Spinal cord (tissue), 9 donors: ENCODE measurements at regions not wholly inside any gene's neighbourhood (a gene's known extent, or its start where the extent isn't known, plus 50 kb on each side); places are given as distances from the start of the nearest gene placed in this dataset.

ENCODE experiments used
- DNase-seq, 6 donors: peaks; one replicate each; pipeline versions ENCODE4 v3.0.0 to v3.0.0-alpha.2; 2013 to 2015; ENCODE audit warnings: low spot score in 6 of 6, low read depth in 4 of 6
- H3K27ac ChIP-seq: one replicate; pipeline ENCODE4 v1.5.1; 2013; ENCODE audit warnings: low read depth, low read length, control low read depth
- H3K27me3 ChIP-seq: one replicate; pipeline ENCODE4 v1.6.1; 2013; ENCODE audit warnings: low read length; ENCODE audit not compliant: control insufficient read depth, insufficient read depth
- H3K36me3 ChIP-seq: one replicate; pipeline ENCODE4 v1.6.1; 2013; ENCODE audit warnings: low read length; ENCODE audit not compliant: control insufficient read depth, insufficient read depth
- H3K4me1 ChIP-seq: one replicate; pipeline ENCODE4 v1.6.1; 2013; ENCODE audit warnings: low read length; ENCODE audit not compliant: control insufficient read depth, insufficient read depth
- H3K4me3 ChIP-seq: one replicate; pipeline ENCODE4 v1.5.1; 2013; ENCODE audit warnings: low read depth, low read length, control low read depth
- H3K9me3 ChIP-seq: one replicate; pipeline ENCODE4 v1.6.1; 2013; ENCODE audit warnings: low read length; ENCODE audit not compliant: control insufficient read depth, insufficient read depth
- whole genome bisulfite sequencing: methylation state at CpG from one replicate; pipeline ENCODE4 v1.1.5; 2013; ENCODE audit warnings: missing lambda C conversion rate; ENCODE audit not compliant: insufficient coverage; 5-methylcytosine and 5-hydroxymethylcytosine counted together
- donor health status: healthy.

DNA sequence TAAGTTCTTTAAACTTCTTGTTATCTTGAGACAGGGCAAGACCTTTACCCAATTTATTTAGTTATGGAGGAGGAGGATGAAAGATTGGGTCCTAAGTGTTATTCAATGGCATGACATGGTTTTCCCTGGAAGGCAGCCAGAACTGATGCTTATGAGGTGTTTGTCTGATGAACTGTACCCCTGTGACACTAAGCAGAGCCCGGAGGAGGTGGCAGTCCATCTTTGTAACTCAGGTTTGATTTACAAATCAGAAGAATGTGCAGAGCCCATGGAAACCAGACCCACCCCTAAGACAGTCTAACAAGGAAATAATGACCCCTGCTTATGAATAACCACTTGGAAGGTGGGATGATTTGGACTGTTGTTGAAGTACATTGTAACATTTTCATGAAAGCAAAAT is 878.6 kb upstream of the NR2F2 start:
- Histone ChIP-seq H3K4me1 (no peaks in the 10 kb centered on the region), H3K4me3 (no peak overlapping the region), H3K27ac (no peak overlapping the region), H3K36me3 (no peaks in the 10 kb centered on the region), H3K27me3 (no peaks in the 10 kb centered on the region), H3K9me3 (no peaks in the 10 kb centered on the region)
- no peak for DNase-seq
- no CpG with 5 or more reads among the region's 1 CpG for WGBS

DNA sequence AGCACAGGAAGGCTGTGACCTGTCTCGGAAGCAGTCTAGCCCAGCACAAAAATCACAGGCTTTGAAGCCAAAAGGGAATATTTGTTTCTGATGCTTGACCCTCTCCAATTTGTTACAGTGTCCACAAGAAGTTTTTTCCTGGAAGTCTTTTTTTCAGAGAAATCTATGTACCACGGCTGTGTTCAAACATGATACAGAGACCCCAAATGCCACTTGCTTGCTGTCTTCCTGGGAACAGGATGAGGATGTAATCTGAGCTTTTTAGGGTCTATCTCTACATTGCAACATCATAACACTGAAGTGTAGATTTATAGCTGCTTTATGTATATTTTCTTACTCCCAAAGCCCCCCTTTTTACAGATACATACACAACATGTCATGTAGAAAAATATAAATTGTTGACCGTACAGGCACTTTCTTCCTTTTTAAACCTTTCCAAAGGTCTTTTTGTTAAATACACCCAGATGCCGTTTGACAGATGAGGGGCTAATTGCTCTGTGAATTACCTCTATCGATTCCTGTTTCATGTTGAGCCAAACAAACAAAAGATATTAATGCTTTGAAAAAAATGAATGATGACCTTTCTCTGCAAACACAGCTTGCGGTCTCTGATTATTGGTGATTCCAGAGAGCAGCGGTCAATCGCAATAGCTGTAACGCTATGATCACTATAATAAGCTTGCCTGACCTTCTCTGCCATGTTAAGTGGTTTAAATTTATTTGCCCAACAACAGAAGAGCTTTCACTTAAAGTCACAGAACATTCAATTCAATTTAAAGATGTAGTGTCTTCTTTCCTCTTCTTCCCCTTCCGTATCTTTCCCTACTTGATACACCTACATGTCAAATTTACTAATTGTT is 875.9 kb upstream of the NR2F2 start:
- H3K27ac ChIP-seq = no peak overlapping the region
- 78% methylated on average over 1 of the region's 10 CpGs for WGBS
- H3K9me3 ChIP-seq = no peaks in the 10 kb centered on the region
- H3K4me3 ChIP-seq = no peak overlapping the region
- no peaks in the 10 kb centered on the region for H3K4me1 ChIP-seq
- no peaks in the 10 kb centered on the region for H3K36me3 ChIP-seq
- no peaks in the 10 kb centered on the region for H3K27me3 ChIP-seq
- DNase-seq = no peak

DNA sequence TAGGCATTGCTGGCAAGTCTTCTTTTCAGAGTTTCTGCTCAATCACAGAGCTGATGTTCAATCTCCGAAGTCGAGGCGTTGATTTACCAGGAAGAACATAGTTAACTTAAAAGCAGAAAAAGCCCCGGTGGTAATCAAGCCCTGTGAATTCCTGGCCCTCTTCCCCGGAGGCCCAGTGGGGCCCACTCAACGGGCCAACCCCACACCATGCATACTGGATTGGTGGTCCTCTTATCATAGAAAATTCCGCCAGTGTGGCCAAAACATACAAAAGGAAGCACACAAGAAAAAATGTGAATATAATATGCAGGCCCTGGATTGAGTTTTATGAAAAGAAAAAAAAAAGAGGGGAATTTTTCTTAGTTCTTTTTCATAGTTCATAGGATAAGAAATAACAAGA is 873.0 kb upstream of the NR2F2 start:
- Histone ChIP-seq H3K27ac (no peak overlapping the region), H3K4me1 (no peaks in the 10 kb centered on the region), H3K27me3 (no peaks in the 10 kb centered on the region), H3K36me3 (no peaks in the 10 kb centered on the region), H3K4me3 (no peak overlapping the region), H3K9me3 (no peaks in the 10 kb centered on the region)
- 67% methylated on average over 6 of the region's 7 CpGs for WGBS
- no peak for DNase-seq

DNA sequence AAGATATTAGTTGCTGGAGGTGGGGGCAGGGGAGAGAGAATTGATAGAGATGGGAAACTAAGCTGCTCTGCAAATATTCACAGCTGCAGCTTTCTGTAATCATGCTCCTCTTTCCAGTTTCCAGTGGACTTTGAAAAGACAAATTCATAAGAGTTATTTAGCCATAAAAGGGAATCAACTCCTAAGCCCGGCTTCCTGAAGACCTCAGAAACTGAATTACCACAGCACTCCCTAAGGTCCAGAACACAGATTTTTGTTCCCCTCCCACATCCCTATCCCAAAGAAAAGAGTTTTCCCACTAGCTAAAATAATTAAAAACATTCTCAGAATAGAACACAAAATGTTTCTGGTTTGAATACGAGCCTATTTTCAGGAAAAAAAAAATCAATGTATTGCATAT is 871.8 kb upstream of the NR2F2 start:
- no peak overlapping the region for H3K27ac ChIP-seq
- DNase-seq = no peak

DNA sequence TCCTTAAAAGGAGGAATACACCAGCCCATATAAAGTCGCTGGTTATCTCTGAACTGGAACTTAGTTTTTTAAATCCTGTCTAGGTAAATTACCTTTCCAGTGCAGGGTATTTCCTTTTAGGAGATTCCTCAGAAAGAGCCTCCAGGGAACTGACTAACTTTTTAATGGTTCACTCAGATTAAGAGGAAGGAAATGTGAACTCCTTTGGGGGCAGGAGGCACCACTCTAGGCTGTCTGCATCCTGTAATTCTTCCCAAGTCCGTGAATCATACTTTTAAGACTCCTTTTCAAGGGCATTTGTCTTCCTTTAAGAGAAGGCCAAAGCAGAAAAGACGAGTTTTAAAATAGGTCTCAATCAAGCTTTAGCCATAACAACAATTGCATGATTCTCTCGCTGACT is 871.2 kb upstream of the NR2F2 start:
- Histone ChIP-seq H3K9me3 (no peaks in the 10 kb centered on the region), H3K4me1 (peaks cover 3% of the 10 kb centered on the region), H3K27ac (no peak overlapping the region), H3K36me3 (no peaks in the 10 kb centered on the region), H3K4me3 (no peak overlapping the region), H3K27me3 (no peaks in the 10 kb centered on the region)
- 78% methylated on average over 3 of the region's 4 CpGs for WGBS
- DNase-seq = no peak

More for the DNA sequence above, 871.8 kb upstream of the NR2F2 start:
- no peak overlapping the region for H3K4me3 ChIP-seq
- WGBS = 80% methylated on average over 1 of the region's 2 CpGs
- H3K27me3 ChIP-seq = no peaks in the 10 kb centered on the region
- no peaks in the 10 kb centered on the region for H3K36me3 ChIP-seq
- no peaks in the 10 kb centered on the region for H3K9me3 ChIP-seq
- H3K4me1 ChIP-seq = no peaks in the 10 kb centered on the region

DNA sequence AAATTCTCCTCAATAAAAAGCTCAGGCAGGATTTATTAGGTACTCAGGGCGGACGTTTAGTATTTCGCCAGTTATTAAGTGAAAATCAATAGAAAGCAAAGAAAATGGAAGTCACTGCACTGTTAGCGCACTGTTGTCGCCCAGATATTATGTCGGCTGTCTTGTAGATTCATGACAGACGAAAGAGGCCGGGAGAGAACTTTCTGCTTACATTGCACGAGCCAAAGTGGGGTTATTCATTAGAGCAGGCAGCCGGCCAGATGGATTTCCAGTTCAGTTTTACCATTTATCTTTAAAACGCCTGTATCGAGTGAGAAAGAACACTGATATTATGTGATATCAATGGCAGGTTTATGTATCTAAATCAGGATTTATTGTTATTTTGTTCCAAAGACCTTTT is 866.0 kb upstream of the NR2F2 start:
- Histone ChIP-seq H3K4me3 (no peak overlapping the region), H3K9me3 (no peaks in the 10 kb centered on the region), H3K4me1 (peaks cover 3% of the 10 kb centered on the region), H3K27me3 (no peaks in the 10 kb centered on the region), H3K27ac (no peak overlapping the region), H3K36me3 (no peaks in the 10 kb centered on the region)
- DNase-seq = peak in 4 of 6 donors; percentile 1 to 84 (median 28)
- WGBS = 26% methylated on average over 8 of the region's 12 CpGs

DNA sequence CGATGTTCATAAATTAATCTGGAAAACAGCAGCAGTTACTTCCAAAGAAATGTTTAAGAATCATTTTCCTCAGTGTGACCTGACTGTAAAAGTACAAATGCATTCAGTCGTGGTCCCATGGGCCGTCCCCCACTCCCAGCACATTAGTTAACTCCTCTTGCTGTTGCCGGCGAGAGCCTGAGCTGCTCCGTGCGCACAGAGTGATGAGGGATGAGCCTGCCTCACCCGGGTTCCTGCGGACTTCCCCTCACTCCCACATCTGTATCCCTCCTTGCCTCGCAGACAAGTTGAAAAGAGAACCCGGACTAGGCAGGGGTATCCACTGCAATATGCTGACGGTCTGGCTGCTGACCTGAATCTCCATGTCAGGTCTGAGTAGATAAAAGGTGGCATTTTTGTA is 861.7 kb upstream of the NR2F2 start:
- Histone ChIP-seq H3K27ac (peak overlapping the region; percentile 6), H3K36me3 (no peaks in the 10 kb centered on the region), H3K9me3 (no peaks in the 10 kb centered on the region), H3K4me3 (no peak overlapping the region), H3K4me1 (peaks cover 3% of the 10 kb centered on the region), H3K27me3 (no peaks in the 10 kb centered on the region)
- WGBS = 84% methylated on average over 10 of the region's 12 CpGs
- no peak for DNase-seq

DNA sequence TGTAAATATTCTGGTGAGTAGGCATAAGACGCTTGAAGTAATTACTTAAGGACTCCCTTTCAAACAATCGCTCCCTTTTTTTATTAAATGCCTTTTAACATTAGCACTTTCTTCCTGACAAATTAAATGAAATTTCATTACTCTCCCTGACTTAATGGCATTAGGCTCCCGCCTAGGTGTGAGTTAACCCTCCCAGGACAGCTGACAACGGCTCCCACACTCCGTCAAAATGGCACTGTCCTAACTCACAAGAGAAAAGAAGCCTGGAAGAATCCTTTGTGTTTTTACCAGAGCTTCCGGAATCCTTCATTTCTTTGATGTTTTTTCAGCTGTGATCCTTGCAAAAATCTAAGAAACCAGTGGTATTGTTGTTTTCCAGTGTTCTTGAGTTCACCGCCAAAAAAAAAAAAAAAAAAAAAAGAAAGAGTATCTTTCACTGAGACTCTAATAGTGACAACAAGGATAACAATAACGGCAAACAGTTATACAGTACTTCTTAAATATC is 861.0 kb upstream of the NR2F2 start:
- Histone ChIP-seq H3K36me3 (no peaks in the 10 kb centered on the region), H3K9me3 (no peaks in the 10 kb centered on the region), H3K27ac (peak overlapping the region; percentile 35), H3K4me3 (no peak overlapping the region), H3K4me1 (no peaks in the 10 kb centered on the region), H3K27me3 (no peaks in the 10 kb centered on the region)
- peak in 1 of 6 donors; percentile 32 for DNase-seq
- 34% methylated on average over 4 of the region's 8 CpGs for WGBS

DNA sequence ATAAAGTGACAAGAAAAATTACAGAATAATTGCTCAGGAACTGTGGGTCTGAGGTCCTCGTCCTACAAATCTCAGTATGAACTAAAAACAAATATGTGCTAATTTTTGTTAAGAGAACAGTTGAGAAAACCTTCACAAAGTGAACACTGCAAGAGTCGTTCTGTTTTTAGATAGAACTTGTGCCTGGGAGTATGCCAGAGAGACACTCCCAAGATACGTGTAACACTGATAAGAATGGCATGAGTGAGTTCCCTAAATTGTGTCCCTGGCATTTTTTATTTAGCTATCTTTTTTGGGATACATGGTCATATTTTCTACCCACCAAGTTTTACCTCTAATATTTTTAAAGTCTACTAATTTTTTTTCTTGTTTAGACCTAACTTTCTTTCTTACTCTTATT is 860.0 kb upstream of the NR2F2 start:
- Histone ChIP-seq H3K9me3 (no peaks in the 10 kb centered on the region), H3K4me3 (no peak overlapping the region), H3K27ac (no peak overlapping the region), H3K4me1 (no peaks in the 10 kb centered on the region), H3K27me3 (no peaks in the 10 kb centered on the region), H3K36me3 (no peaks in the 10 kb centered on the region)
- DNase-seq = no peak
- WGBS = 78% methylated on average over 2 of the region's 3 CpGs
